ENCODE measurements at regions not wholly inside any gene's neighbourhood (a gene's known extent, or its start where the extent isn't known, plus 50 kb on each side); places are given as distances from the start of the nearest gene placed in this dataset.

DNA sequence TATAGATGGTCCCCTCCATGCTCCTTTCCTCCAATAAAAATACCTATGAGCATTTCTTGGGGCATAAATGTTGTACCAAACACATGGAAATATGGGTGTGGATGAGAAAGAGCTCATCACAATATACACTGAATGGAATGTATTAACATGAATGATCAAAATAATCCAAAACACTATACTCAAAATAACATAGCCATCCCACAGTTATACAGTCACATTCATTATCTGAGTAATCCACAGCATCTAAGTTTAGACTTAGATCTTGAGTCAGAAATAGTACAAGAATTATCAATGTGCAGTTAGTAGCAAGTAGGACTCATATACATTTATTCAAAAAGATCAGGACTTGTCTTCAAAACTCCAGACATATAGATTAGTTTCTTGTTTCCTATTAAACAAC is 175.2 kb upstream of the NREP start:
- ChIA-PET CTCF (no interaction called here), POLR2A (ENCODE audit: low non-redundant PET) (no interaction called here)
- no peak for DNase-seq (ENCODE audit: low spot score)
- no peak overlapping the region for H3K4me3 ChIP-seq (ENCODE audit: low read depth, low read length, poor library complexity, severe bottlenecking)
- H3K4me1 ChIP-seq (ENCODE audit: insufficient read depth, low read length, poor library complexity, severe bottlenecking): no peaks in the 10 kb centered on the region
- no peak overlapping the region for H3K27ac ChIP-seq (ENCODE audit: low read depth, low read length, poor library complexity, severe bottlenecking)
- intact Hi-C loops (cut with micrococcal nuclease; ENCODE audit: unreplicated experiment): no loop called here
- TF ChIP-seq, protein P1, sequence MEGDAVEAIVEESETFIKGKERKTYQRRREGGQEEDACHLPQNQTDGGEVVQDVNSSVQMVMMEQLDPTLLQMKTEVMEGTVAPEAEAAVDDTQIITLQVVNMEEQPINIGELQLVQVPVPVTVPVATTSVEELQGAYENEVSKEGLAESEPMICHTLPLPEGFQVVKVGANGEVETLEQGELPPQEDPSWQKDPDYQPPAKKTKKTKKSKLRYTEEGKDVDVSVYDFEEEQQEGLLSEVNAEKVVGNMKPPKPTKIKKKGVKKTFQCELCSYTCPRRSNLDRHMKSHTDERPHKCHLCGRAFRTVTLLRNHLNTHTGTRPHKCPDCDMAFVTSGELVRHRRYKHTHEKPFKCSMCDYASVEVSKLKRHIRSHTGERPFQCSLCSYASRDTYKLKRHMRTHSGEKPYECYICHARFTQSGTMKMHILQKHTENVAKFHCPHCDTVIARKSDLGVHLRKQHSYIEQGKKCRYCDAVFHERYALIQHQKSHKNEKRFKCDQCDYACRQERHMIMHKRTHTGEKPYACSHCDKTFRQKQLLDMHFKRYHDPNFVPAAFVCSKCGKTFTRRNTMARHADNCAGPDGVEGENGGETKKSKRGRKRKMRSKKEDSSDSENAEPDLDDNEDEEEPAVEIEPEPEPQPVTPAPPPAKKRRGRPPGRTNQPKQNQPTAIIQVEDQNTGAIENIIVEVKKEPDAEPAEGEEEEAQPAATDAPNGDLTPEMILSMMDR (conservative IDR thresholded peaks at IDR 0.05; ENCODE audit: low read depth, low read length): no peak
- TF ChIP-seq EZH2 (IDR thresholded peaks at IDR 0.05; ENCODE audit: borderline replicate concordance, low read depth, low read length, poor library complexity, severe bottlenecking): no peak
- H3K36me3 ChIP-seq (ENCODE audit: insufficient read depth, low read length, poor library complexity, severe bottlenecking): no peaks in the 10 kb centered on the region
- no TSS peak for BruUV-seq (replicated peaks)
- no peaks in the 10 kb centered on the region for H3K27me3 ChIP-seq (replicated peaks; ENCODE audit: insufficient read depth, low read depth, low read length, poor library complexity)
- H3K9me3 ChIP-seq (ENCODE audit: low read depth, low read length, poor library complexity, severe bottlenecking): no peaks in the 10 kb centered on the region

- CTCF ChIA-PET: no interaction called here
- Histone ChIP-seq H3K27me3 (replicated peaks; ENCODE audit: insufficient read depth, low read depth, low read length, poor library complexity) (no peaks in the 10 kb centered on the region), H3K27ac (ENCODE audit: low read depth, low read length, poor library complexity, severe bottlenecking) (no peak overlapping the region)
These were observed 174.7 kb upstream of the NREP start for GRCh38 chr5:111931655-111932054.

GRCh38 chr5:111930905-111931461 is 174.0 kb upstream of the NREP start:
- no peak for DNase-seq (ENCODE audit: low spot score)
- H3K27ac ChIP-seq (ENCODE audit: low read depth, low read length, poor library complexity, severe bottlenecking): no peak overlapping the region
- TF ChIP-seq EZH2 (IDR thresholded peaks at IDR 0.05; ENCODE audit: borderline replicate concordance, low read depth, low read length, poor library complexity, severe bottlenecking): no peak
- TF ChIP-seq, protein P1 (conservative IDR thresholded peaks at IDR 0.05; ENCODE audit: low read depth, low read length): no peak
- no peaks in the 10 kb centered on the region for H3K9me3 ChIP-seq (ENCODE audit: low read depth, low read length, poor library complexity, severe bottlenecking)
- ChIA-PET CTCF (no interaction called here), POLR2A (ENCODE audit: low non-redundant PET) (no interaction called here)
- H3K4me1 ChIP-seq (ENCODE audit: insufficient read depth, low read length, poor library complexity, severe bottlenecking): no peaks in the 10 kb centered on the region
- no peaks in the 10 kb centered on the region for H3K27me3 ChIP-seq (replicated peaks; ENCODE audit: insufficient read depth, low read depth, low read length, poor library complexity)
- no TSS peak for BruUV-seq (replicated peaks)
- intact Hi-C loops (cut with micrococcal nuclease; ENCODE audit: unreplicated experiment): no loop called here
- no peaks in the 10 kb centered on the region for H3K36me3 ChIP-seq (ENCODE audit: insufficient read depth, low read length, poor library complexity, severe bottlenecking)
- no peak overlapping the region for H3K4me3 ChIP-seq (ENCODE audit: low read depth, low read length, poor library complexity, severe bottlenecking)

More at GRCh38 chr5:111931655-111932054, 174.7 kb upstream of the NREP start:
- no peaks in the 10 kb centered on the region for H3K4me1 ChIP-seq (ENCODE audit: insufficient read depth, low read length, poor library complexity, severe bottlenecking)
- BruUV-seq (replicated peaks): no TSS peak
- H3K9me3 ChIP-seq (ENCODE audit: low read depth, low read length, poor library complexity, severe bottlenecking): no peaks in the 10 kb centered on the region
- POLR2A ChIA-PET (ENCODE audit: low non-redundant PET): no interaction called here
- intact Hi-C loops (cut with micrococcal nuclease; ENCODE audit: unreplicated experiment): no loop called here
- no peak for DNase-seq (ENCODE audit: low spot score)
- H3K4me3 ChIP-seq (ENCODE audit: low read depth, low read length, poor library complexity, severe bottlenecking): no peak overlapping the region
- no peaks in the 10 kb centered on the region for H3K36me3 ChIP-seq (ENCODE audit: insufficient read depth, low read length, poor library complexity, severe bottlenecking)
- TF ChIP-seq, protein P1 (conservative IDR thresholded peaks at IDR 0.05; ENCODE audit: low read depth, low read length): no peak
- TF ChIP-seq EZH2 (IDR thresholded peaks at IDR 0.05; ENCODE audit: borderline replicate concordance, low read depth, low read length, poor library complexity, severe bottlenecking): no peak

Measured in A673 (cell line).